Vagina (tissue), 2 donors: ENCODE measurements at regions not wholly inside any gene's neighbourhood (a gene's known extent, or its start where the extent isn't known, plus 50 kb on each side); places are given as distances from the start of the nearest gene placed in this dataset.

Experiments used
- CTCF ChIP-seq, 3 experiments: fragments of 450-650 bp in 2 of 3; fragments of 200-600 bp in 1 of 3; sonication (generic) in 1 of 3; IDR thresholded peaks; one replicate each; pipeline ENCODE4 v1.5.1; 2017 to 2019; ENCODE audit warnings: antibody characterized with exemption in 3 of 3, mild to moderate bottlenecking in 2 of 3, moderate library complexity in 2 of 3
- POLR2A ChIP-seq, 2 donors: fragments of 450-650 bp; IDR thresholded peaks; one replicate each; pipeline ENCODE4 v1.6.1; 2017; ENCODE audit warnings: antibody characterized with exemption in 2 of 2, mild to moderate bottlenecking in 2 of 2, moderate library complexity in 2 of 2
- POLR2AphosphoS5 ChIP-seq, 2 donors: sonication (generic); formaldehyde crosslinking; IDR thresholded peaks; one replicate each; pipeline ENCODE4 v1.9.0; 2017; ENCODE audit warnings: antibody characterized with exemption in 2 of 2, mild to moderate bottlenecking in 2 of 2, low read depth in 1 of 2; ENCODE audit not compliant: insufficient read depth in 1 of 2

GRCh38 chr2:51888120-51888519 lies 856.2 kb upstream of the NRXN1 start:
- TF ChIP-seq CTCF (IDR thresholded peaks at IDR 0.05) (no peak), POLR2A (IDR thresholded peaks at IDR 0.05) (no peak), POLR2AphosphoS5 (IDR thresholded peaks at IDR 0.05; ENCODE audit: insufficient read depth in 1 of 2, low read depth in 1 of 2) (no peak)
